Colonic mucosa (tissue), 4 donors: ENCODE measurements at regions not wholly inside any gene's neighbourhood (a gene's known extent, or its start where the extent isn't known, plus 50 kb on each side); places are given as distances from the start of the nearest gene placed in this dataset.
"Not testable (repeated sequence)": the region's sequence is repeated elsewhere in the genome, so short reads cannot be mapped to it uniquely, and the experiment has no call there.

Source experiments
- DNase-seq: peaks from one replicate; pipeline ENCODE4 v3.0.0-alpha.2; 2020
- H3K27ac ChIP-seq: fragments of 200-600 bp; one replicate; pipeline ENCODE4 v1.8.0; 2021
- H3K27me3 ChIP-seq: fragments of 200-600 bp; one replicate; pipeline ENCODE4 v1.8.0; 2021
- H3K36me3 ChIP-seq: fragments of 200-600 bp; one replicate; pipeline ENCODE4 v1.8.0; 2021
- H3K4me1 ChIP-seq: fragments of 200-600 bp; one replicate; pipeline ENCODE4 v1.8.0; 2021; ENCODE audit warnings: mild to moderate bottlenecking
- H3K4me3 ChIP-seq: fragments of 200-600 bp; one replicate; pipeline ENCODE4 v1.8.0; 2021
- H3K9ac ChIP-seq, 2 donors: one replicate each; pipeline ENCODE4 v1.7.0; 2013; ENCODE audit warnings: control low read depth in 2 of 2, low read depth in 2 of 2, low read length in 2 of 2
- H3K9me3 ChIP-seq: fragments of 200-600 bp; one replicate; pipeline ENCODE4 v1.8.0; 2021
- intact Hi-C: fragments of 100-400 bp; cut with DNase I; formaldehyde crosslinking; loops from one replicate; pipeline ENCODE4 v1.14.1; 2022
- TF ChIP-seq, protein P1 (sequence below): fragments of 200-600 bp; IDR thresholded peaks from one replicate; pipeline ENCODE4 v1.8.0; 2022; ENCODE audit warnings: antibody characterized with exemption, mild to moderate bottlenecking
- donor health status: healthy.
- donor health status: DM: no; HTN: no; CAD: no.
- donor health status: DM: no; HTN: no; CAD: no.

DNA sequence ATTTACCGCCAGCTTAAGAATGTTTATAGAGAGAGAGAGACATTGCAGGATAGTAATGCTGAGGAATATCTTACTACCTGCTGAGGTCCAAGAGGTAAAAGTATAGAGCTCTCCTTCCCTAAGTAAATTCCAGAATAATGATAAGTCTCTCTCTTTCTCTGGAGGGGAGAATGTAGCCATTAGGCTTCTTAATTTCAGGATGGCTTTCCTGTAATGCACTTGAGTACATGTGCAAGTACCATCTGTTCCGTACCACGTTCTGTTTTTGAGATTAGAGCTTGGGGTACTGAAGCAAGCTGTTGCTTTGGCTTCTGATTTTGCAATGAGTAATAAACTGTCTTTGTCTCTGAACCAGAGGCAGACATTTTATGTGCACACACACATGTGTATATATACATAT is 1314.0 kb downstream of the JRKL start:
- intact Hi-C loops: no loop called here
- no peaks in the 10 kb centered on the region for H3K36me3 ChIP-seq
- H3K4me1 ChIP-seq: no peaks in the 10 kb centered on the region

DNA sequence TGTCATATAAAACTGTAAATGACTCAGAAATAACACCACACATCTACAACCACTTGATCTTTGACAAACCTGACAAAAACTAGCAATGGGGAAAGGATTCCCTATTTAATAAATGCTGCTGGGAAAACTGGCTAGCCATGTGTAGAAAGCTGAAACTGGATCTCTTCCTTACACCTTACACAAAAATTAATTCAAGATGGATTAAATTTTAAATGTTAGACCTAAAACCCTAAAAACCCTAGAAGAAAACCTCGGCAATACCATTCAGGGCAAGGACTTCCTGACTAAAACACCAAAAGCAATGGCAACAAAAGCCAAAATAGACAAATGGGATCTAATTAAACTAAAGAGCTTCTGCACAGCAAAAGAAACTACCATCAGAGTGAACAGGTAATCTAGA is 1315.3 kb upstream of the CNTN5 start:
- H3K9me3 ChIP-seq, H3K9ac ChIP-seq, H3K27me3 ChIP-seq, DNase-seq, H3K4me3 ChIP-seq, H3K36me3 ChIP-seq, H3K4me1 ChIP-seq, H3K27ac ChIP-seq, intact Hi-C loops: not testable (repeated sequence)

More for the DNA sequence above, 1314.0 kb downstream of the JRKL start:
- Histone ChIP-seq H3K27ac (no peak overlapping the region), H3K27me3 (no peaks in the 10 kb centered on the region), H3K9ac (no peak overlapping the region), H3K4me3 (no peak overlapping the region), H3K9me3 (no peaks in the 10 kb centered on the region)
- TF ChIP-seq, protein P1, sequence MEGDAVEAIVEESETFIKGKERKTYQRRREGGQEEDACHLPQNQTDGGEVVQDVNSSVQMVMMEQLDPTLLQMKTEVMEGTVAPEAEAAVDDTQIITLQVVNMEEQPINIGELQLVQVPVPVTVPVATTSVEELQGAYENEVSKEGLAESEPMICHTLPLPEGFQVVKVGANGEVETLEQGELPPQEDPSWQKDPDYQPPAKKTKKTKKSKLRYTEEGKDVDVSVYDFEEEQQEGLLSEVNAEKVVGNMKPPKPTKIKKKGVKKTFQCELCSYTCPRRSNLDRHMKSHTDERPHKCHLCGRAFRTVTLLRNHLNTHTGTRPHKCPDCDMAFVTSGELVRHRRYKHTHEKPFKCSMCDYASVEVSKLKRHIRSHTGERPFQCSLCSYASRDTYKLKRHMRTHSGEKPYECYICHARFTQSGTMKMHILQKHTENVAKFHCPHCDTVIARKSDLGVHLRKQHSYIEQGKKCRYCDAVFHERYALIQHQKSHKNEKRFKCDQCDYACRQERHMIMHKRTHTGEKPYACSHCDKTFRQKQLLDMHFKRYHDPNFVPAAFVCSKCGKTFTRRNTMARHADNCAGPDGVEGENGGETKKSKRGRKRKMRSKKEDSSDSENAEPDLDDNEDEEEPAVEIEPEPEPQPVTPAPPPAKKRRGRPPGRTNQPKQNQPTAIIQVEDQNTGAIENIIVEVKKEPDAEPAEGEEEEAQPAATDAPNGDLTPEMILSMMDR: no peak
- no peak for DNase-seq

DNA sequence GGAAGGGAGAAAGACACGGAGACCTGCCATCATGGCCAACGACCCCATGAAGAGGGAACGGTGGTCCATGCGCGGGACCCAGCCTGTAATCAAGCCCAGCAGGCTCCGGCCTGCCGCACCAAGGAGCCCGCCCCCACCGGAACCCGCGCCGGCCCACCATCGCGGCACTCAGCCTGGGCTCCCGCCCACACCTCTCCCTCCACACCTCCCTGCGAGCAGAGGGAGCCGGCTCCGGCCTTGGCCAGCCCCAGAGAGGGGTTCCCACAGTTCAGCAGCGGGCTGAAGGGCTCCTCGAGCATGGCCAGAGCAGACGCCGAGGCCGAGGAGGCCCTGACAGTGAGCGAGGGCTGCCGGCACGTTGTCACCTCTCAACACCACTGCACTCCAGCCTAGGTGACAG is 1302.8 kb upstream of the CNTN5 start:
- Histone ChIP-seq H3K27ac (no peak overlapping the region), H3K4me1 (no peaks in the 10 kb centered on the region), H3K36me3 (no peaks in the 10 kb centered on the region), H3K27me3 (no peaks in the 10 kb centered on the region), H3K9ac (no peak overlapping the region), H3K9me3 (no peaks in the 10 kb centered on the region), H3K4me3 (no peak overlapping the region)
- intact Hi-C loops: no loop called here
- TF ChIP-seq, protein P1: no peak
- DNase-seq: no peak

DNA sequence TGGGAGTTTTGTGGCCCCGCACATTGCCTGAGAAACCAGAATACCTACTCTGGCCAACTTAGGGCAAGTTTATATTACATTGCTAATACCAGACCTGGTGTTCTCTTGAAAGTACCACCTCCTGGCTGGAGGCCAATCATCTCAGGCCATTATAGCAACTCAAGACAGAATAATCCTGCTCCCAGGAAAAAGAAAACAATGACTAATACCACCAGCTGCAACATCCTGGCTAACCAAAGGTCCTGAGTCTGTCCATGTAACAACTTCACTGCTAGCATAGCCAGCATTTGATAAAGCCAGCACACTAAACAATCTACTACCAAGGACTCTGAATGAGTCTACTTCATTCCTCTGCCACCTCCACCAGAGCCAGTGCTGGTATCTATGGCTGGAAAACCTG is 1298.7 kb upstream of the CNTN5 start:
- TF ChIP-seq, protein P1: no peak
- Histone ChIP-seq H3K9ac (no peak overlapping the region), H3K9me3 (no peaks in the 10 kb centered on the region), H3K36me3 (no peaks in the 10 kb centered on the region), H3K27ac (no peak overlapping the region), H3K4me1 (no peaks in the 10 kb centered on the region), H3K4me3 (no peak overlapping the region), H3K27me3 (no peaks in the 10 kb centered on the region)
- DNase-seq: no peak
- intact Hi-C loops: no loop called here

DNA sequence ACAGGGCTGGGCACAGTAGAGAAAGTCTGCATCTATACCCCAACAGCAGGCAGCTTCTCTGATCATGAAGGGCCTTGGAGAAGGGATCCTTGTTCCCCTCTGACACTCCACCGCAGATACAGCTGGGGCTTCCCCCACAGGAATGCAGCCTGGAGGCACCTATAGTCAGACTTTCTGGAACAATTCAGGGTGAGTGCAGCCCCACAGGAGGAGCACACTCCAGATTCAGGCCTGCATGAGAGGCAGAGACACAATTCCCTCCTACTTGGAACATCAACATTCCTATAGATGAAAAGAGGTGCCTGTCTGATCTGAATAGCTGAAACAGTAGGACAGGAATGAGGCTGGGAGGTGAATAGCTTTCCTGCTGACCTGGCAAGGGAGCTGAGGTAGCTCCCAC is 1298.0 kb upstream of the CNTN5 start:
- no peak overlapping the region for H3K4me3 ChIP-seq
- no peak for DNase-seq
- H3K36me3 ChIP-seq: no peaks in the 10 kb centered on the region
- TF ChIP-seq, protein P1: no peak
- no peaks in the 10 kb centered on the region for H3K27me3 ChIP-seq
- no peak overlapping the region for H3K9ac ChIP-seq
- H3K4me1 ChIP-seq: no peaks in the 10 kb centered on the region
- H3K9me3 ChIP-seq: no peaks in the 10 kb centered on the region
- intact Hi-C loops: no loop called here
- no peak overlapping the region for H3K27ac ChIP-seq

DNA sequence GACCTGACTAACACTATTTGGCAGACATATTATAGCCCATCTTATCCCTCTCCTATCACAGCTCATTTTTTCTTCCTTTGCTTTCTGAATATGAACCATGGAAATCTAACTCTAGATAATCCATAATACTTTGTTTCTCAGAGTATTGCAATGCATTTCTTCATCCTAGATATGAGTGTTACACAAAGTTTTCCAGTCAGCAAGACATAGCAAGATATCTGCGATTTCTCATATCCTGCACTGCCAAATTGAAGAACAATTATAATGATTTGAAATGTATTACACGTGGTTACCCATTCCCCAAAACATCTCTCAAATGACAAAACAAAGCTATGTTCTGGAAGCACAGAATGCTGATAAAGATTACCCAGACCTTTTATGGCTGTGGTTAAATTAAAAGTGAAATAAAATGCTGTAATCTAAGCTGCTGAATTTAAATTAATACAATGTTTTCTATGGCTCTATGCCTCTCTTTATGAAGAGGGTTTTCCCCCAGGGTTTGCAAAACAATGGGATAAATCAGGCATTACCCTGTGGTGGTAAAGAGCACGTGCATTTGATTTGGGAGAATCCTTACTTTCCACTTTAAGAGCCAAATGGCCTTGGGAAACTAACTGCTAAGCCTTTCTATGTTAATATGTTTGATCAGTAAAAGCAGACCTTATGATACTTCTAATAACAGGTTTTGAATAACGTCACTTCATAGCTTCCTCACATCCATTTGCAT is 1291.0 kb upstream of the CNTN5 start:
- Histone ChIP-seq H3K4me1 (no peaks in the 10 kb centered on the region), H3K4me3 (no peak overlapping the region), H3K27ac (no peak overlapping the region), H3K9ac (no peak overlapping the region), H3K27me3 (no peaks in the 10 kb centered on the region), H3K36me3 (no peaks in the 10 kb centered on the region), H3K9me3 (no peaks in the 10 kb centered on the region)
- TF ChIP-seq, protein P1: no peak
- intact Hi-C loops: no loop called here
- DNase-seq: no peak
